ENCODE measurements at regions not wholly inside any gene's neighbourhood (a gene's known extent, or its start where the extent isn't known, plus 50 kb on each side); places are given as distances from the start of the nearest gene placed in this dataset.
"Not testable (repeated sequence)": the region's sequence is repeated elsewhere in the genome, so short reads cannot be mapped to it uniquely, and the experiment has no call there.

GRCh38 chr10:28186887-28187578 is 115.8 kb downstream of the MPP7 start:
- no peak for DNase-seq (ENCODE audit: low spot score)

DNA sequence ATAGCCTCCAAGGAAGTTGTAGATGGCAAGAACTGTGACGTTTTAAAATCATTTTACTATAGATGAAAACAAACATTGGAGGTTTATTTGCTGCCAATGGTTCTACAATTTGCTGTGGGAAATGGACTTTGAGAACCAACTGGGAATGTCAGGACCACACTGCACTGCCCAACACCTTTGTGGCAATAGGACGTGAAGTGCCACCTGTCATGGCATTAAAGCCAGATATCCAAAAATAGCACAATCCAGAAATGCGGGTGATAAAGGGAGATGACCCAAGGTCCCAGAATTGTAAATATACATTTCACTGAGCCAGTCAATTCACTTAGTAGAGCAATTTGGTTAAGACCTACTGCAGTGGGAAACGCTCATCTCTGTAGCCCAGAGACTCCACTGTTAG is 116.4 kb downstream of the MPP7 start:
- DNase-seq (ENCODE audit: low spot score), result no peak

- DNase-seq (ENCODE audit: low spot score), result no peak
Observed at GRCh38 chr10:28184810-28185209, 118.1 kb downstream of the MPP7 start.

- no peak for DNase-seq (ENCODE audit: low spot score)
Observed at GRCh38 chr10:28181478-28182096, 121.3 kb downstream of the MPP7 start.

- DNase-seq (ENCODE audit: low spot score), result no peak
Observed at GRCh38 chr10:28180654-28181053, 122.2 kb downstream of the MPP7 start.

GRCh38 chr10:28179743-28180099 is 123.1 kb downstream of the MPP7 start:
- no peak for DNase-seq (ENCODE audit: low spot score)

DNA sequence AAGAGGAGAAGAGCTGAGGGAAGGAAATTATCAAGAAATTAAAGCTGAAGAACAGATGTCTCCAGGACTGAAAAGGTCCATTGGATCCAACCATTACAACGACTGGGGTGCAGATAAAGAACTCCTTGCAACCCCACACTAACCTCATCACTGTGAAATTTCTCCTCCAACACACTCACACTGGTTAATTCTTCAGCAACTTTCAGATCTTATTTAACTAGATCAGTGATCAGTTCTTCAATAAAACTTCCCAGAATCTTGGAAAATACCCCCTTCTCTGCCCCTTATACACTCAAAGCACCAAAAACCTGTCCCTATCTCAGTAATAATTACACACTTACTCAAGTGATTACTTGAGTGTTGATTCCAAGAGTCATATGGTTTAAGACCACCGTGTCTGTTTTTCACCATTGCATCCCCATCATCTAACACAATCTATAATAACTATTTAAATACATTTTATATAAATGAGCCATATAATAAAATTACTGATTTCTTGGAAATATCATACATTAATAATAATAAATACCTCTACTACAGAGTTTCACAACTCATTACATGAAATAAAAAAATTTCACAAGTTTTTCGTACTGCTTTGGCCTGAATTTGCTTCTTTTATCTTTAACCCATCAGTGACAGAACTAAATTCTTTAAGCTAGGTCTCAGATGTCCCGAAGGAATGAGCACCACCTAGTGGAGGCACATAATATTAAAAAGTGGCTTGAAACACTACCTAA is 123.7 kb downstream of the MPP7 start:
- peak; percentile 61 for DNase-seq (ENCODE audit: low spot score)

- peak; percentile 6 for DNase-seq (ENCODE audit: low spot score)
Observed at GRCh38 chr10:28177944-28178637, 124.8 kb downstream of the MPP7 start.

DNA sequence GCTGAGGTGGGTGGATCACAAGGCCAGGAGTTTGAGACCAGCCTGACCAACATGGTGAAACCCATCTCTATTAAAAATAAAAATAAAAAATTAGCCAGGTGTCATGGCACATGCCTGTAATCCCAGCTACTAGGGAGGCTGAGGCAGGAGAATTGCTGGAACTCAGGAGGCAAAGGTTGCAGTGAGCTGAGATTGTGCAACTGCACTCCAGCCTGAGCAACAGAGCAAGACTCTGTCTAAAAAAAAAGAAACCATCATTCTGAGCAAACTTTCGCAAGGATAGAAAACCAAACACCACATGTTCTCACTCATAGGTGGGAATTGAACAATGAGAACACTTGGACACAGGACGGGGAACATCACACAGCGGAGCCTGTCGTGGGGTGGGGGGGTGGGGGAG is 126.4 kb downstream of the MPP7 start:
- DNase-seq (ENCODE audit: low spot score), result not testable (repeated sequence)

- DNase-seq (ENCODE audit: low spot score), result no peak
Observed at GRCh38 chr10:28172223-28172610, 130.6 kb downstream of the MPP7 start.

- DNase-seq (ENCODE audit: low spot score), result no peak
Observed at GRCh38 chr10:28171468-28172222, 131.2 kb downstream of the MPP7 start.

GRCh38 chr10:28169525-28169924 is 133.3 kb downstream of the MPP7 start:
- DNase-seq (ENCODE audit: low spot score), result no peak

DNA sequence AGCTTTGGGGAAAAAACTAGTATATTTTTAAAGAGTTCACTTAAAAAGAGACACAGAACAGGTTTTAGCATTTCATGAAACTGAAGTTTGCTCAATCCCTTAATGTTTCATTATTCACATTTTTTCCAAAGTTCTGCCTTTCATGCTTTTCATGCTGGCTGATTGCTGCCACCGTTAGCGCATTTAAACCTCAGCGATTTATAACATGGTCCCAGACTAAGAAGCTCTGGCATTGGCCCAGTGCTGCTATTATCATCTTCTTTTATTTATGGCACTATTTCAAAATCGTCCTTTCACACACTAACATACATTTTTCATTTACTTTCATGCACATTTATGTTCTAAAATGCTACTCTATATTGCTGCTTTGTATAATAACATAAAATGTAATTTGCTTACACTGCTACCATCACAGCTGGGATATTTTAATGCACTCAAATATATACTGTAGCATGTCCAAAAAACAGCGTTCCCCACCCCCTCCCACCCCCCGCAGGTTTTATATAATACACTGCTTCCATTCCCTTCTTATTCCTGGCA is 141.9 kb downstream of the MPP7 start:
- DNase-seq (ENCODE audit: low spot score), result no peak

DNA sequence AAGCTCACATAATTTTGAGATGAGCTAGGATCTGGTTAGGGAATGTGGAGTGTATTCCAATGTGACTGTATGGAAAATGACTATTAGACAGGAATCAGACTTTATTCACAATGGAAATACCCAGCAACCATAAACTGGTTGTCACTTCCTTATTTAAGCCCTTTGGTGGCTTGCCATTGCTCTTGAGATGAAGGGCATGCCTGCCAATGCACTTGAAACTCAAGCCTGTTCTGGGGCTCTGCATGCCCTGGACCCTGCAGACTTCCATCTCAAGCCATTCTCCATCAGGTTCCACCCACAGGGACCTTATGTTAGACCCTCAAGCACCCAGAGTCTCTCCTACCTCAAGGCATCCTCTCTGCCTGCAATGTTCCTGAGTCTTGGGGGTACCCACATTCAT is 145.5 kb downstream of the MPP7 start:
- no peak for DNase-seq (ENCODE audit: low spot score)

GRCh38 chr10:28155726-28156125 is 147.1 kb downstream of the MPP7 start:
- DNase-seq (ENCODE audit: low spot score), result no peak

DNA sequence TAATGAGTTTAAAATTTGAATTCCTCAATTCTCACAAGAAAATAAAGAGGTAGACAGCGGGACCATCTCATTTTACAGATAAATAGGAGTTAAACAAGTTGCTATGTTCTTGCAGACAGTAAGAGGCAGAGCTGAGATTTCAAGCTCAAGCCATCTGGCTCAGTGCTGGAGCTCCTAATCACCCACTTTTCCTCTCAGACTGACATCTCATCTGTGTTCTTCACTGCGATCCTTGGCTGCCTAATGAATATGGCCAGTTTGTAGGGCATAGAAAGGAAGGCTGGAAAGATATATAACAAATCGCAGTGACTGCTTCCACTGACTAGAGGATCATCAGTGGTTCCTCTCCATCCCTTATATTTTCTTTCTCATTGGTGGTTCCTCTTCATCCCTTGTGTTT is 151.2 kb downstream of the MPP7 start:
- DNase-seq (ENCODE audit: low spot score), result no peak

DNA sequence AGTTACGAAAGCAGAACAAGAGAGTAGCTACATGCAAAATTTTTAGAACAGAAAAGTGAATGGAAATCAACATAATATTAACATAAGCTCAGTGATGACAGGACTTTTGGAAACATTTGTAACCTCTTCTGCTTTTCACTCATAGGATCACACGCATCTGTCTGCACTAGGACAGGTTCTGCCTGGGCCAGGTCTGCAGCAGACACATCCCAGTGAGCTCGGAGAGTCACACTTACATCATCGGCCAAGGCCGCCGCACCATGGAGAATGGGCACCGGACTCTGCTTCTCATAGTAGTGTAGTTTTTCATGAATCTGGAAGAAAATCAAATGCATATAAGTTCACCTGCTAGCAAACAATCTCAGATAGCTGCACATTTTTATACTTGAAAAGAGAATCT is 150.9 kb upstream of the ODAD2 start:
- no peak for DNase-seq (ENCODE audit: low spot score)

GRCh38 chr10:28147706-28148105 is 148.8 kb upstream of the ODAD2 start:
- no peak for DNase-seq (ENCODE audit: low spot score)

DNA sequence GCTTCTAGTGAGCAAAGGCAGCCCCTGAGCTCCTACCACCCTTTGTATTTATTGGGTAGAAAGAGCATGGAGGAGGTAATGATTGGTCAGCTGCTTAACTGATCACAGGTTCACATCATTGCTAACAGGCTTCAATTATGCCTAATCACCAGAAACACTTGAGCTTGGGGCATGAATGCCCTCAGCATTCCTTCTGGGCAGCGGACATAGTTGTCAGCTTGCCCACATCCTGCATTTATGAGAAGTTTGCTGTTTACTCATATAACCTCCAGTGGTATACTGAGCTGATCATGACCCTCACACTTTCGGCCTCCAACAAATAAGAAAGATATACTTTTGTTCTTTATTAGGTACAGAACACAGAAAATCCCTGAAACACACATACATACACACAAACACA is 140.3 kb upstream of the ODAD2 start:
- no peak for DNase-seq (ENCODE audit: low spot score)

GRCh38 chr10:28137907-28138880 is 139.3 kb upstream of the ODAD2 start:
- no peak for DNase-seq (ENCODE audit: low spot score)

- no peak for DNase-seq (ENCODE audit: low spot score)
Observed at GRCh38 chr10:28135258-28135657, 136.4 kb upstream of the ODAD2 start.
